Activated CD8-positive, alpha-beta memory T cell treated with anti-CD3 and anti-CD28 coated beads for 48 hours (primary cell): ENCODE measurements at regions not wholly inside any gene's neighbourhood (a gene's known extent, or its start where the extent isn't known, plus 50 kb on each side); places are given as distances from the start of the nearest gene placed in this dataset.
"Not testable (repeated sequence)": the region's sequence is repeated elsewhere in the genome, so short reads cannot be mapped to it uniquely, and the experiment has no call there.

Experiments
- DNase-seq, 3 experiments: peaks; one replicate each; pipeline ENCODE4 v3.0.0-alpha.2; 2020; ENCODE audit warnings: low read depth in 2 of 3, low spot score in 2 of 3

DNA sequence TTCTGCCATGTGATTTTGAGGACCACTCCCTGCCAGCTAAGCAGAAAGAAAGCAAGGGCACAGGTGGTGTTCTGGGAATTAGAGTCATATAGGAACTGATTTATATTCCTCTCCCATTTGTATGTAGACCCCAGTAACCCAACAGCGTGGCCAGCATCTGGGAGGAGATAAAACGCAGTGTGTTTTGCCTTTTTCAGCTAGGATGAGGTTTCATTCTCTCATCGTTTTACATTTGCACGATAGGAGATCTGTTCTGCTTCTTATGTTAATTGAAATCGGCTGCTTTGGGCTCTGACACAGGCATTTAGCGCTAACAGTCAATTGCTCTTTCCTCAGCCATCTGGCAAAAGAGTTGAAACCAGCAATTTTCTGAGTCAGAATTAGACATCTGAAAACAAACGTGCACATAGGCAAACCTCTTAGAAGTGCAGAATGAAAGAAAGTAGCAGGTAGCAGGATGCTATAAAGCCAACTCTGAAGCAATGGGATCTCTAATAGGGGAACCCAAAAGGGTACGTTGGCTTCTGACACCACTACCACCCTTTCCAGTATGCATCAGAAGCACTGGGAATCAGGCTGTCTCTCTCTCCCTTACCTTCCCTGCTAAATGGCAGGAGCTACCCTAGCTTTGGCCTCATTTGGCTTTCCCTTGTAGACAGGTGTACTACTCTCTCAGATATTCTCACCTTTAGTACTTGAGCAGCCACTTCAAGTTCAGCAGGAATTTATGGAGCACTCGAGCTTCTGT lies 219.1 kb downstream of the PHLDA1 start:
- DNase-seq, result no peak

DNA sequence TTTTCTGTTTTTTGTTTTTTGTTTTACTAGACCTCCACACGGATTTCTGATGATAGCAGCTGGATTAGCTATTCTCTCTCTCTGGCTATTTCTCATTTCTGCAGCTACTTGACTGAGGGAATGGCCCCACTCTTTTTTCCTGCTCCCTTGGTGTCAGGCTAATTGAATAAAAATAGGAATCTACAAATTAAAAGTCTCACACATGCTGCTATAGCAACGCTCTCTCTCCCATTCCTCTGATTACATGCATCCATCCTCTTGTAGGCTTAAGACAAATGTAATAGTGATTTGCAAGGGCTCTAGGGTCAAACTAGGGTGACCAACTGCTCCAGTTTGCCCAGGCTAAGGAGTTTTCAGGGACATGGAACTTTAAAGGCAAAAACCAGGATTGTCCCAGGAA lies 221.8 kb downstream of the PHLDA1 start:
- no peak for DNase-seq

DNA sequence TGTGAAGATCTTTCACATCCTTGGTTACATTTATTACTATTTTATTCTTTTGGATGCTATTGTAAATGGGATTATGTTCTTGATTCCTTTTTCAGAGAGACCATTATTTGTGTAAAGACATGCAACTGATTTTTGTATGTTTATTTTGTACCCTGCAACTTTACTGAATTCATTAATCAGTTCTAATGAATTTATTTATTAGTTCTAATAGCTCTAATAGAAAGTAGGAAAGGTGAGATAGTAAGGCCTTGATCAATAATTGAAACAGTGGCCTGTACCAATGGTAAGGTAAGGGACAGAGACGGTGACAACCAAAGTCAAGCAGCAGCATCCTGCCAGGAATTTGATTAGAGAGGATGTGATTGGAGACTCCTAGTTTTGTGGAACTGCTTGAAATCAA lies 224.1 kb downstream of the PHLDA1 start:
- DNase-seq, result no peak

DNA sequence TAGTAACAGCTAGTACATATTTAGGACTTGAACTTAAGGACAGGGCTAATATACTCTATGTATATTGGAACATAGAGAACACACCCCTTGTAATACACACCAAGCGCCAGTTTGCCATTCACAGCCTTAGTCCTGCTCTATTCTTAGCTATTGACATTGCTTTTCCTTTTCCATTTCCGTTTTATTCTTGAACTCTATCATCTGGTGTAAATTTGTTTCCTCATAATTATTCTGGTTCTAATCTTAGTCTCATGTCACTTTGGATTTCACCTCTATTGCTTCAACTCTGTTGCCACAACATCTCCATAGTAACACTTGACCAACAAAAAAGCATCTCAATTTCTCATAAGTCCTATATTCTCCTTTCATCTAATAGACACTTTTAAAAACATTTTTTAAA lies 225.7 kb downstream of the PHLDA1 start:
- DNase-seq, result no peak

DNA sequence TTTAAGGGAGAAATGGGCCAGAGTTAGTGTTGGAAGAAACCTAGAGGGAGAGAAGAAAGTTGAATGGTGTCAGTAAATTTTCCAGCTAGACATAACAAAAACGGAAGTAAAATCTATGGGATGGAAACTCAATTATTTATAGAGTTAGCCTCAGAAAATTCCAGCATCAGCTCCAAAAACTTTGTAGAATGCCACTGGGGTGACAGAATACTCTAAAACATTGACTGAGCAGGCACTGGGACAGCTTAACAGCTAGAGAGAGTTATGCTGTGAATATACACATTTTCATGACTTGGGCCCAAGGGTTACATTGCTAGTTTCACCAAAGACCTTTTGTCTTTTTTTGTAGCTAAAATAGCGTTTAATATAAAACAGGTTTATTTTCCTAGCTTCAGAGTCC lies 226.3 kb downstream of the PHLDA1 start:
- no peak for DNase-seq

DNA sequence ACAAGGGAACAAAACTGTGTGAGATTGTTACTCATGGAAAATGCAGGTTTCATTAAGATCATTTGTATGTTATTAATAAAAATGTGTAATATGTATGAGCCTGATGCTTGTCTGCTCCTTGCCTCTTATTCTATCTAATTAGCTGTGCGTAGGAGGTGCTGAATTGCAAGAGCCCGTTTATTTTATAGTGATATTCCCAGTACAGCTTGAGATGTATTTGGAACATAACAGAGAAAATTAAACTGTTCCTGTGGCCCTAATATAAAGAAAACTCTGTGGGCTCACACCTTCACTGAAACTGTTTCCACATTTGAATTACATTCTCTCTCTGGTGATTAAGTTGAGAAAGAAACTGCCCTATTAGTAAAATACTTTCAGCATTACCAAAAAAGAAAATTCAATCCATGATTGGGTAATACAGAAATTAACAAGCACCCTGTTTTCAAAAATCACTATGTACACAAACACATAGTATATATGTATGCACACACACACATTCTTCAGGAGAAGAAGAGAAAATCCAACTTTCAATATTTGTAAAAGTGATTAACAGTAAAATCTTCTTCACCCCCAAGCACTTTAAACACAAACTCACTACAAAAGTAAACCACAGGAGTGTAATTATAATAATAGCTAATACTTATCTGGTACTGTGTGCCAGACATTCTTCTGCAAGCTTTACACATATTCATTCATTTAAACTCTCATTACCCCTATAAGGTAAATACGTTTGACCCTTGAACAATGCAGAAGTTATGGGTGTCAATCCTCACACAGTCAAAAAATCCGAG lies 233.2 kb downstream of the PHLDA1 start:
- DNase-seq, result no peak

DNA sequence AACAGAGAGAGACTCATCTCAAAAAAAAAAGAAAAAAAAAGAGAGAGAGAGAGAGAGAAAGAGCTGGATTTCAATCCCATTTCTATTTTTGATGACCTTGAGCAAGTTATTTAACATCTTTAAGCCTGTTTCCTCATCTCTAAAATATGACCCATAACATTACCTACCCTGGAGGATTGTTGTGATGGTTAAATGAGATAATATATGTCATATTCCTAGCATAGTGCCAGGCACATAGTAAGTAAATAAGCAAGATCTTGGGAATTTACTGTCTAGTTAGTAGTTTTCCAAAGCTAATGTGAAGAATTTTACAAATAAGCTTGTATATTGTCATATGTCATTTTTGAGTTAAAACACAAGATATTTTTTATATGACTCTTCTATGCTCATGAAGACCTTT lies 236.5 kb downstream of the PHLDA1 start:
- no peak for DNase-seq

DNA sequence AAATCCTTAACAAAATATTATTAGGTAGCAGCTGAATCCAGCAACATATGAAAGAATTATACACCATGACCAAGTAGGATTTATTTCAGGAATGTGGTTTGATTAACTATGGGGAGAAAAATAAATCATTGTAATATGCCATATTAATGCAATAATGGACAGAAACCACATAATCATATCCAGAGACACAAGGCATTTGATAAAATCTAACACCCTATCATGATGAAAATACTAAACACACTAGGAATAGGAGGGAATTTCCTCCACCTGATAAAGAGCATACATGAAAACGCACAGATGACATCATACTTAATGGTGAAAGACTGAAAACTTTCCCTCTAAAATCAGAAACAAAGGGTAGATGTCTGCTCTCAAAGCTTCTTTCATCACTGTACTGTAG lies 238.9 kb downstream of the PHLDA1 start:
- no peak for DNase-seq

DNA sequence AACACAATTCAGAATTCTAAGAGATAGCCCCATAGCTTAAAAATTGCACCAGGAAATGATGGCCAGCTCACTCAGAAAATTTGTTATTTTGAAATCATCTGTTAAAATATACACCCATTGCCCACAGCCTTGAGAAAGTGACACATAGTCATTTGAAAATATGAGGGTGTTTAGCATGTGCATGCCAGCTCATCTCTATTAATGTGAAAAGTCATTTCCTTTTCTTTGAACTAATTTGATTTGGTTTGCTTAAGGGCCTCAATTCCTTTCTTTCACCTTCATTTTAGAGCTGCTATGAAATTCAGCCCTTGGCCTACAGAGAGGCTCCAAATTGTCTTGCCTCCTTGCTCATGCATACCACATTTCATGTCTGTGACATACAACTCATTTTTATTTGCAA lies 241.4 kb downstream of the PHLDA1 start:
- DNase-seq, result no peak

DNA sequence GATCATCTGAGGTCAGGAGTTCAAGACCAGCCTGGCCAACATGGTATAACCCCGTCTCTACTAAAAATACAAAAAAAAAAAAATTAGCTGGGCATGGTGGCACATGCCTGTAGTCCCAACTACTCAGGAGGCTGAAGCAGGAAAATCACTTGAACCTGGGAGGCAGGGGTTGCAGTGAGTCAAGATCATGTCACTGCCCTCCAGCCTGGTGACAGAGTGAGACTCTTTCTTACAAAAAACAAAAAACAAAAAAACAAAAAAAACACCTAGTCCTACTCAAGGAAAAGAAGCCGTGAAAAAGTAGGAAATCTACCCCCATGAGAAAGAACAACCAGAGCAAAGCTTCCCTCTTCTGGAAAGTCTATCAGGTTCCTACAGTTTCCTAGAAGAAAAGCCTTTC lies 244.4 kb downstream of the PHLDA1 start:
- DNase-seq, result not testable (repeated sequence)

DNA sequence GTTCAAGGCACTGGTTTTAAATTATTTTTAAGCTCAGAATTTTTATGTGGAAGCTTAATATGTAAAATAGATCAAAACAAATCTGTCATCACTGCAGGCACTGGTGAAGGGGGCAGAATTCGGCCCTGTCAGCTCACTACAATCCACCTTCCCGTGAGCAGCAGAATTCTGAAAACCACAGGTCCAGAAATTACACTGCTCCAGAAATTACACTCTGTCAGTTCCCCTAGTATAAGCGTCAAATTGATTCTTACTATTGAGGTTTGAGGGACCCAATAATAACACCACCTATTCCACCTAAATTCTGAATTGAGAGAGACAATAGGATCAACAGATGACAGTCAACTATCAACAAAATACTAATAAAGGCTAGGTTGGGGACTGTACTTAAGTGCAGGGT lies 245.5 kb downstream of the PHLDA1 start:
- no peak for DNase-seq

DNA sequence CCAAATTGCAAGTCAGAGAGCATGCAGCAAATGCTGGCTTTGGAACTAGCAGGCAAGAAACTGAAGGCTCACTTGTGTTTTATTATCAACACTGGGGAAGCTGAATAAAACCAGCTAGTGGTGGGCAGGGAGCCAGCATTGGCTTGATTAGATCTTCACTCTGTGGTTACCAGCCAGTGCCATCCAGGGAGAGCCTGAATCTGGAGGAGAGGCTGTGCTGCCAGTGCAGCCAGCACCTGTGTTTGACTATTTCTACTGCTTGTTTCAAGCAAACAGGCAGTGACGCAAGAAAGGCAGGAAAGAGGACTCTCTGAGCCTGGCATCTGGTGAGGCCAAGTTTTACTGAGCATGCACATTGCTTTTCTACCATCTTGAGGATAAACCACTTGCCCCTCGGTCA lies 247.0 kb downstream of the PHLDA1 start:
- DNase-seq, result no peak

DNA sequence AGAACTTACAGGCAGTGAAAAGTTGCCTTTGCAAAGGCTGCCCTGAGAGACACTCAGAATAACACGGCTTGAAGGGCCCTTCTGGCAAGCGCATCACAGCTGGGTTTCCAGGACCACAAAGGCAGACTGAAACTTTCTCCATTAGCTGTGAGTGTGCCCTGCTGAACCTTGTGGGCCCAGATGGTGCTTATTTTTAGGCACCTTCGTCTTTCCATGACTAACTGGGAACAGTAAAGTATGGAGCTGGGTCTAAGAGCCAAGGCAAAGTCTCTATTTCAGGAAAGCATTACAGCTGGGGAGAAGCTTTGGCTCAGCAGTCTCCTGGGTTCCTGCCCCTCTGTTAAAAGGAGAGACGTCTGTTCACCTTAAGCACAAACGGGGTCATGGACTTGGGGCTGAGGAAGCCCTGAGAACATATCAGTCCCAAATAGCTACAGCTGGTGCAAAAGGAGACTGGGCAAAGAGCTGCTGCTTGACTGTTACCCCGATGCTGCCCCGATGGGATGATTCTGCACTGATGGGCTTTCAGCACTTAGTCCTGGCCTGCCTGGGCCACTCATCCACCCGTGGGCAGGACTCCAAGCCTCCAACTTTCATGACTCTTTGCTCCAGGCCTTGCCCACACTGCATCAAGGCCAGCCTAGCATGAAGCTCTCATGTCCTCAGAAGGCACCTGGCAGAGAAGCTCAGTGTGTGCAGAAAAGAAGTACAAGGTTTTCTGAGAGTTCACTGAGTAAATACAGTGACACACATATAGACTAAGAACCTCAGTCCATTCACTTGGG lies 248.3 kb downstream of the PHLDA1 start:
- DNase-seq, result no peak

DNA sequence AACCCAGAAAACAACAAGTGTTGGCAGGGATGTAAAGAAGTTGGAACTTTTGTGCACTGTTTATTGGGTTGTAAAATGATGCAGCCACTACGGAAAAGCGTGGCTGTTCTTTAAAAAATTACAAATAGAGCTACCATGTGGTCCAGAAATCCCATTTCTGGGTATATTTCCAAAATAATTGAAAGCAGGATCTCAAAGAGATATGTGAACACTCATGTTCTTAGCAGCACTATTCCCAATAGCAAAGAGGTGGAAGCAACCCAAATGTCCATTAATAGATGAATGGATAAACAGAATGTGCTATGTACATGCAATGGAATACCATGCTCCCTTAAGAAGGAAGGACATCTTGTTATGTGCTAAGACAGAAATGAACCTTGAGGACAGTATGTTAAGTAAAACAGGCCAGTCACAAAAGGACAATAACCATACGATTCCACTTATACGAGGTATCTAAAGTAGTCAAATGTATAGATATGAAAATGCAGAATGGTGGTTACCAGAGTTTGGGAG lies 249.5 kb downstream of the PHLDA1 start:
- DNase-seq, result no peak

DNA sequence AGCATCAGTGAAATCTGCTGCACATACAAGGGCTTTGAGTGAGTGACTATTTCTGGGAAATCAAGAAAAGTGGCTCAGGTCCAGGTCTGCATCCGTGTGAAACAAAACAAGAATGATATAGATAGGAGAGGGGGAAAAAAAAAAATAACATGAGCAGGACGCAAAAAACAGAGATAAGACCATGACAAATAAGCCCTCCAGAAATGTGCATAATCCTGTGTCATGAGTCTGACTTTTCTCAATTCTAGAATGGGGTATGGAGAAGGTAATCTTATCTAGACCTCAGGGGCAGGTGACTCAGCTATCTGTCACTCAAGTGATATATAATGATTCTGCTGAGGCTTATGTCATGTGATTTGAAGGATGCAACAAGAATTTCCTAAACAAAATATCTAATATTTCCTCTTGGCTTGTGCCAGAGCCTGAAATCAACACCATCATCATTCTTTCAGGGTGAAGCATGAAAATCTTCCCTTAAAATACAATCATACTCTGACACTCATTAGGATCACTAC lies 250.0 kb downstream of the PHLDA1 start:
- DNase-seq, result no peak

DNA sequence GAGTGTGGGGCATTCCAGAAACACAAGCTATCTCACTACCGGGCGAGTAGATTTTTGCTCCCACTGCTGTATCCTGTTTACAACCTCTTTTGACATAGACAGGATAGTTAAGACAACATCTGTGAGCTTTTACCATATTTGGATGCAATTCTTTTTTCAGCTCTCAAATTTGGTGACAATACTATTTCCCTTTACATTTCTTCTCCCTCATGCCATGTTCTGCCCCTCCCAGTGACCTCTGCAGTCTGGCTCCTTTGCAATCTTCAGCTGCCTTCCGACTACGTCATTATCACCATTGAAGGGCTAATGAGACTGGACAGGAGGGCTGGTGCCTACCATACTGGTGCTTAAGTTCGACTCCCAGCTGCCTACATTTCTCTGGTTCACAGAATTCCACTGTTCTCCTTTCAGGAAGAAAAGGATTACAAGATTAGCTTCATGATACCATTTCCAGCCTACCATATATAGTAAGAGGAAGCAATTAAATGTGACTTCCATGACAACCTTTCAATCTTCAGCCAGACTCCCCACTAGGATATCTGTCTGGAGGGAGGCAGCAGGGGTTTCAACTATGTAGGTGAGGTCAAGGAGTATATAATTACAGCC lies 251.6 kb downstream of the PHLDA1 start:
- no peak for DNase-seq

DNA sequence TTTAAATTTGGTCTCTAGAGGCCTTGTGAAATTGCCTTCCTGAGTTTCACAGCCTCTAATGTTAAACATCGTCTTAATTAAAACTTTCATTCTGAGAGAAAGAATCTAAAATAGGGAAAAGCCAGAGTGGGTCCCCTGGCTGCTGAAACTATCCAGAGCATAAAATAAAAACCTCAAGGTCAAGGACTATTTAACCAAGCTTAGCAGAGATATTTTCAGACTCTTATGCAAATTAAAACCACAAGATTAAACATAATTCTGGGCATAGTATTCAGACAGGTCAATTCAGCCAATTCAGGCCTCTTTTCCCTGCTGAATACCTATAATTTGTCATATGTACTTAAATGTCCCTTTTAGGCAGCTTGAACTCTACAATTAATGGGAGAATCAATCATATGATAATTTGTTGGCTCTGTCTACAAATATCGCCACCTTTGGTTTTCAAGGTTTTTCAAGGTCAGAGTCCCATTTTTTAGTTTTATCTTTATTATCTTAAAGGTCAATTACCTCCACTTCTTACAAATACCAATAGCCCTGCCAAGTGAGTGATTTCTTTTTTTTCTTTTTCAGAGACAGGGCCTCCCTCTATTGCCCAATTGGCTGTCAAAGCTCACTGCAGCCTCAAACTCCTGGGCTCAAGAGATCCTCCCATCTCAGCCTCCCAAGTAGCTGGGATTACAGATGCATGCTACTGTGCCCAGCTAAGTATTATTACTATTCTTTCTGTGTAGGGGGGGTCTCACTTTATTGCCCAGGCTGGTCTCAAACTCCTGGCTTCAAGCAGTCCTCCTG lies 257.1 kb downstream of the PHLDA1 start:
- DNase-seq, result no peak

DNA sequence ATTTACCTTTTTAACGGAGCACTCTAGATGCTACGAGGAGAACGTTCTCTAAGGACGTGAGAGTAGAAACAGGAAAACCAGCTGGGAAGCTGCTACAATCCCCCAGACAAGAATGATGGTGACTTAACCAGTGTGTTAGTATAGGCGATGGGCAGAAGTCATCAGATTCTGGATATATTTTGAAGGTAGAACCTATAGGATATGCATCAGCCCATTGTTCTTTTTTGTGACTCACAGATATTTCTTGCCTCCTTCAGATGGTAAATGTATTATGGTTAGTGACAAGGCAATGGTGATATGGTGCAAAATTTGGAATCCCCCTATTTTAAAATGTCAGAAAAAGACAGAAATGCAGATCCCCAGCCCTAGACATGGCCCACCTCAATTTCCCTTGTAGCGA lies 258.2 kb downstream of the PHLDA1 start:
- no peak for DNase-seq

DNA sequence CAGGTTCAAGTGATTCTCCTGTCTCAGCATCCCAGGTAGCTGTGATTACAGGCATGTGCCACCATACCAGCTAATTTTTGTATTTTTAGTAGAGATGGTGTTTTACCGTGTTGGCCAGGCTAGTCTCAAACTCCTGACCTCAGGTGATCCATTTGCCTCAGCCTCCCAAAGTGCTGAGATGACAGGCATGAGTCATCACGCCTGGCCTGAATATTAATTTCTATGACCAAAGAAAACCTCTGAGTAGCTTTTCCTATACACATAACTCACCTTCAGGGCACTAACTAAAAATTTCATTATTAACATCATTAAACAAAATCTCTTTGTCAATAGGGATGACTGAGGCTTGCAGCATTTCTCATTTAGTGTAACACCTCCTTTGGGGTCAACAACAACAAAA lies 259.6 kb upstream of the KRR1 start:
- DNase-seq, result no peak

DNA sequence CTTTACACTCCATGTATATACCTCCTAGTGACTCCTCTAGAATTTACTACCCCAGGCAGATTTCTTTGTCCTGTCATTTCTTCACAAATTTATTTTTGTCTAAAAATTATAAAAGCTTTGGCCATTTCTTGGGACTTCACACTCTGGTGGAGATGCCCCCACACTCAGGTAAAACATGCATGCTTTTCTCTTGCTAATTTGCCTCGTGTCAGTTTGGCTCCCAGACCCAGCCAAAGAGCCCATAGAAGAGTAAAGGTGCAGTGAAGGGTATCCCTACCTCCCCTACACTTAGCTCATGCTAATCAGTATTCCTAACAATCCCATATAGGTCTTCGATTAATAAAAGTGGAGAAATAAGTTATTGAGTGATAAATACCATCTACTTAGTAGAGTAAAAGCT lies 256.5 kb upstream of the KRR1 start:
- DNase-seq, result no peak
